Activated T-cell treated with anti-CD3 and anti-CD28 coated beads for 24 hours (primary cell): ENCODE measurements at regions not wholly inside any gene's neighbourhood (a gene's known extent, or its start where the extent isn't known, plus 50 kb on each side); places are given as distances from the start of the nearest gene placed in this dataset.

ENCODE experiments used
- DNase-seq: peaks from one replicate; pipeline ENCODE4 v3.0.0-alpha.2; 2020; ENCODE audit warnings: low read depth

GRCh38 chr1:147811273-147811672, 50.9 kb upstream of the GJA5 start:
- no peak for DNase-seq

- DNase-seq: no peak
Measured at GRCh38 chr1:147811751-147812150, 51.3 kb upstream of the GJA5 start.

GRCh38 chr1:147812799-147813198, 52.4 kb upstream of the GJA5 start:
- DNase-seq: no peak

GRCh38 chr1:147815503-147815902, 55.1 kb upstream of the GJA5 start:
- no peak for DNase-seq

- no peak for DNase-seq
Measured at GRCh38 chr1:147820761-147821297, 60.4 kb upstream of the GJA5 start.

- no peak for DNase-seq
Measured at GRCh38 chr1:147821883-147822282, 61.5 kb upstream of the GJA5 start.

GRCh38 chr1:147822292-147822691, 61.9 kb upstream of the GJA5 start:
- no peak for DNase-seq

GRCh38 chr1:147824001-147824400, 63.6 kb upstream of the GJA5 start:
- DNase-seq: no peak

GRCh38 chr1:147824798-147825197, 64.4 kb upstream of the GJA5 start:
- no peak for DNase-seq

- DNase-seq: no peak
Measured at GRCh38 chr1:147825586-147825985, 65.2 kb upstream of the GJA5 start.

- DNase-seq: no peak
Measured at GRCh38 chr1:147826259-147826658, 65.9 kb upstream of the GJA5 start.

GRCh38 chr1:147833231-147833860, 69.2 kb upstream of the GJA8 start:
- no peak for DNase-seq

GRCh38 chr1:147834181-147834580, 68.4 kb upstream of the GJA8 start:
- DNase-seq: no peak

GRCh38 chr1:147834810-147835209, 67.8 kb upstream of the GJA8 start:
- no peak for DNase-seq

- DNase-seq: no peak
Measured at GRCh38 chr1:147837129-147837963, 65.2 kb upstream of the GJA8 start.

- DNase-seq: no peak
Measured at GRCh38 chr1:147837964-147838292, 64.7 kb upstream of the GJA8 start.

- DNase-seq: peak; percentile 1
Measured at GRCh38 chr1:147840909-147841308, 61.7 kb upstream of the GJA8 start.

- DNase-seq: no peak
Measured at GRCh38 chr1:147842578-147842977, 60.0 kb upstream of the GJA8 start.

- no peak for DNase-seq
Measured at GRCh38 chr1:147843486-147843885, 59.1 kb upstream of the GJA8 start.

GRCh38 chr1:147847831-147848230, 54.8 kb upstream of the GJA8 start:
- no peak for DNase-seq

GRCh38 chr1:147849098-147849895, 53.3 kb upstream of the GJA8 start:
- no peak for DNase-seq

- DNase-seq: no peak
Measured at GRCh38 chr1:147850737-147851136, 51.9 kb upstream of the GJA8 start.

GRCh38 chr1:147851149-147851548, 51.4 kb upstream of the GJA8 start:
- DNase-seq: no peak
